ENCODE measurements at regions not wholly inside any gene's neighbourhood (a gene's known extent, or its start where the extent isn't known, plus 50 kb on each side); places are given as distances from the start of the nearest gene placed in this dataset.
"Not testable (repeated sequence)": the region's sequence is repeated elsewhere in the genome, so short reads cannot be mapped to it uniquely, and the experiment has no call there.

- intact Hi-C loops (cut with DNase I); DNase-seq (ENCODE audit: low spot score): not testable (repeated sequence)
Observed at GRCh38 chr11:67880594-67881196, 123.2 kb downstream of the UNC93B1 start.

GRCh38 chr11:67878666-67879065 is 125.2 kb downstream of the UNC93B1 start:
- intact Hi-C loops (cut with DNase I); DNase-seq (ENCODE audit: low spot score): not testable (repeated sequence)

GRCh38 chr11:67877316-67877715 is 126.6 kb downstream of the UNC93B1 start:
- intact Hi-C loops (cut with DNase I); DNase-seq (ENCODE audit: low spot score): not testable (repeated sequence)

GRCh38 chr11:67873223-67873622 is 130.7 kb downstream of the UNC93B1 start:
- DNase-seq (ENCODE audit: low spot score); intact Hi-C loops (cut with DNase I): not testable (repeated sequence)

GRCh38 chr11:67871168-67871567 is 132.7 kb downstream of the UNC93B1 start:
- intact Hi-C loops (cut with DNase I); DNase-seq (ENCODE audit: low spot score): not testable (repeated sequence)

GRCh38 chr11:67862896-67863295 is 141.0 kb downstream of the UNC93B1 start:
- intact Hi-C loops (cut with DNase I); DNase-seq (ENCODE audit: low spot score): not testable (repeated sequence)

- DNase-seq (ENCODE audit: low spot score); intact Hi-C loops (cut with DNase I): not testable (repeated sequence)
Observed at GRCh38 chr11:67859513-67860161, 144.3 kb downstream of the UNC93B1 start.

GRCh38 chr11:67850747-67851146 is 153.2 kb downstream of the UNC93B1 start:
- intact Hi-C loops (cut with DNase I): not testable (repeated sequence)

GRCh38 chr11:67849766-67850165 is 154.1 kb downstream of the UNC93B1 start:
- intact Hi-C loops (cut with DNase I); DNase-seq (ENCODE audit: low spot score): not testable (repeated sequence)

More at GRCh38 chr11:67850747-67851146, 153.2 kb downstream of the UNC93B1 start:
- DNase-seq (ENCODE audit: low spot score): not testable (repeated sequence)

GRCh38 chr11:67847896-67848875 is 155.7 kb downstream of the UNC93B1 start:
- intact Hi-C loops (cut with DNase I); DNase-seq (ENCODE audit: low spot score): not testable (repeated sequence)

GRCh38 chr11:67846303-67846702 is 157.6 kb downstream of the UNC93B1 start:
- DNase-seq (ENCODE audit: low spot score); intact Hi-C loops (cut with DNase I): not testable (repeated sequence)

- DNase-seq (ENCODE audit: low spot score); intact Hi-C loops (cut with DNase I): not testable (repeated sequence)
Observed at GRCh38 chr11:67845296-67845695, 158.6 kb downstream of the UNC93B1 start.

GRCh38 chr11:67840599-67840998 is 163.3 kb downstream of the UNC93B1 start:
- intact Hi-C loops (cut with DNase I); DNase-seq (ENCODE audit: low spot score): not testable (repeated sequence)

- DNase-seq (ENCODE audit: low spot score); intact Hi-C loops (cut with DNase I): not testable (repeated sequence)
Observed at GRCh38 chr11:67830152-67830551, 155.7 kb upstream of the ALDH3B2 start.

GRCh38 chr11:67826951-67827296 is 152.5 kb upstream of the ALDH3B2 start:
- intact Hi-C loops (cut with DNase I); DNase-seq (ENCODE audit: low spot score): not testable (repeated sequence)

- DNase-seq (ENCODE audit: low spot score); intact Hi-C loops (cut with DNase I): not testable (repeated sequence)
Observed at GRCh38 chr11:67826028-67826950, 151.9 kb upstream of the ALDH3B2 start.

- intact Hi-C loops (cut with DNase I): not testable (repeated sequence)
Observed at GRCh38 chr11:67824861-67825260, 150.4 kb upstream of the ALDH3B2 start.

GRCh38 chr11:67820081-67820480 is 145.7 kb upstream of the ALDH3B2 start:
- intact Hi-C loops (cut with DNase I): no loop called here
- no peak for DNase-seq (ENCODE audit: low spot score)

More at GRCh38 chr11:67824861-67825260, 150.4 kb upstream of the ALDH3B2 start:
- not testable (repeated sequence) for DNase-seq (ENCODE audit: low spot score)

- intact Hi-C loops (cut with DNase I): not testable (repeated sequence)
Observed at GRCh38 chr11:67817558-67817957, 143.1 kb upstream of the ALDH3B2 start.

More at GRCh38 chr11:67817558-67817957, 143.1 kb upstream of the ALDH3B2 start:
- DNase-seq (ENCODE audit: low spot score): not testable (repeated sequence)

All from cardiac septum (tissue), 1 donor.